HEK293 (cell line): ENCODE measurements at regions not wholly inside any gene's neighbourhood (a gene's known extent, or its start where the extent isn't known, plus 50 kb on each side); places are given as distances from the start of the nearest gene placed in this dataset.

Experiments
- CTCF ChIA-PET: fragments of 350-600 bp; formaldehyde crosslinking; extraction: SDS; loops from one replicate; lab custom pipeline; 2021; ENCODE audit warnings: antibody characterized with exemption; lab: Yijun Ruan, JAX
- POLR2A ChIA-PET: fragments of 300-600 bp; formaldehyde crosslinking; extraction: SDS; loops from one replicate; lab custom pipeline; 2020; ENCODE audit warnings: antibody characterized with exemption, inconsistent platforms; lab: Yijun Ruan, JAX
- H3K27ac ChIP-seq: fragments of 200-500 bp; sonication (Bioruptor generic); 2 replicates; pipeline ENCODE4 v1.5.1; 2014; ENCODE audit warnings: low read depth, low read length, control low read depth, inconsistent platforms; ENCODE audit errors: extremely low read depth
- H3K36me3 ChIP-seq, 2 experiments: fragments of 200-500 bp in 1 of 2; sonication (Bioruptor generic) in 1 of 2; 1 replicate in 1 of 2; 2 replicates in 1 of 2; pipeline ENCODE4 v1.5.1; 2014 to 2017; ENCODE audit warnings: inconsistent platforms in 2 of 2, low read length in 2 of 2; ENCODE audit not compliant: control insufficient read depth in 2 of 2, insufficient read depth in 1 of 2
- H3K4me1 ChIP-seq: fragments of 200-500 bp; sonication (Bioruptor generic); 2 replicates; pipeline ENCODE4 v1.5.1; 2014; ENCODE audit warnings: mild to moderate bottlenecking, low read length, inconsistent platforms; ENCODE audit not compliant: control insufficient read depth, insufficient read depth
- H3K4me3 ChIP-seq: 2 replicates; pipeline ENCODE4 v1.5.1; 2011; ENCODE audit warnings: low read depth, mild to moderate bottlenecking, control low read depth, low read length, moderate library complexity
- H3K9me3 ChIP-seq: fragments of 200-500 bp; sonication (Bioruptor generic); 2 replicates; pipeline ENCODE4 v1.5.1; 2014; ENCODE audit warnings: low read depth, low read length, inconsistent platforms; ENCODE audit not compliant: control insufficient read depth, insufficient read depth
- KLF1 ChIP-seq: fragments of 450-650 bp; formaldehyde crosslinking; IDR thresholded peaks from 2 replicates; pipeline ENCODE4 v1.5.1; 2016; ENCODE audit warnings: missing biosample characterization, missing genetic modification characterization
- RBAK ChIP-seq: fragments of 450-650 bp; formaldehyde crosslinking; IDR thresholded peaks from 2 replicates; pipeline ENCODE4 v1.5.1; 2016; ENCODE audit warnings: missing biosample characterization, missing genetic modification characterization
- SP3 ChIP-seq: fragments of 450-650 bp; formaldehyde crosslinking; IDR thresholded peaks from 2 replicates; pipeline ENCODE4 v1.5.1; 2016; ENCODE audit warnings: missing biosample characterization, missing genetic modification characterization
- SP7 ChIP-seq: fragments of 450-650 bp; formaldehyde crosslinking; IDR thresholded peaks from 2 replicates; pipeline ENCODE4 v1.5.1; 2016; ENCODE audit warnings: missing biosample characterization, missing genetic modification characterization
- ZNF112 ChIP-seq: fragments of 450-650 bp; formaldehyde crosslinking; IDR thresholded peaks from 2 replicates; pipeline ENCODE4 v1.5.0; 2017; ENCODE audit warnings: missing biosample characterization, missing genetic modification characterization
- ZNF175 ChIP-seq: fragments of 450-650 bp; formaldehyde crosslinking; IDR thresholded peaks from 2 replicates; pipeline ENCODE4 v1.5.1; 2016; ENCODE audit warnings: missing biosample characterization, missing genetic modification characterization
- ZNF202 ChIP-seq: fragments of 450-650 bp; formaldehyde crosslinking; IDR thresholded peaks from 2 replicates; pipeline ENCODE4 v1.5.1; 2016; ENCODE audit warnings: missing biosample characterization, missing genetic modification characterization, borderline replicate concordance
- ZNF274 ChIP-seq, 2 experiments: fragments of 200-500 bp in 1 of 2; fragments of 450-650 bp in 1 of 2; sonication (Bioruptor generic) in 1 of 2; formaldehyde crosslinking in 1 of 2; IDR thresholded peaks; 2 replicates each; pipeline versions ENCODE4 v1.5.1 to v1.6.1; 2014 to 2016; ENCODE audit warnings: borderline replicate concordance in 1 of 2, inconsistent platforms in 1 of 2, low read length in 1 of 2, missing biosample characterization in 1 of 2, missing genetic modification characterization in 1 of 2
- ZNF341 ChIP-seq: fragments of 450-650 bp; formaldehyde crosslinking; IDR thresholded peaks from 2 replicates; pipeline ENCODE4; 2016; ENCODE audit warnings: low read depth, missing biosample characterization, missing genetic modification characterization
- ZNF350 ChIP-seq: fragments of 450-650 bp; formaldehyde crosslinking; IDR thresholded peaks from 2 replicates; pipeline ENCODE4 v1.5.0; 2017; ENCODE audit warnings: missing biosample characterization, mild to moderate bottlenecking, missing genetic modification characterization
- ZNF366 ChIP-seq: fragments of 450-650 bp; formaldehyde crosslinking; conservative IDR thresholded peaks from 2 replicates; pipeline ENCODE4 v1.5.1; 2016; ENCODE audit warnings: missing biosample characterization, missing genetic modification characterization
- ZNF394 ChIP-seq: fragments of 450-650 bp; formaldehyde crosslinking; IDR thresholded peaks from 2 replicates; pipeline ENCODE4 v1.5.1; 2016; ENCODE audit warnings: missing biosample characterization, missing genetic modification characterization, mild to moderate bottlenecking, moderate library complexity, borderline replicate concordance
- ZNF521 ChIP-seq: fragments of 450-650 bp; formaldehyde crosslinking; IDR thresholded peaks from 2 replicates; pipeline ENCODE4 v1.5.1; 2017; ENCODE audit warnings: missing biosample characterization, mild to moderate bottlenecking, missing genetic modification characterization
- ZNF555 ChIP-seq: fragments of 450-650 bp; formaldehyde crosslinking; conservative IDR thresholded peaks from 2 replicates; pipeline ENCODE4 v1.5.1; 2017; ENCODE audit warnings: missing biosample characterization, mild to moderate bottlenecking, missing genetic modification characterization, inconsistent platforms
- ZNF561 ChIP-seq: fragments of 450-650 bp; IDR thresholded peaks from 2 replicates; pipeline ENCODE4 v1.5.1; 2018; ENCODE audit warnings: missing biosample characterization, missing genetic modification characterization, borderline replicate concordance
- ZNF626 ChIP-seq: fragments of 450-650 bp; sonication (Bioruptor Pico); formaldehyde crosslinking; IDR thresholded peaks from 2 replicates; pipeline ENCODE4 v1.5.1; 2018; ENCODE audit warnings: missing biosample characterization, missing genetic modification characterization, inconsistent platforms
- TF ChIP-seq, protein P1 (sequence below): fragments of 450-650 bp; formaldehyde crosslinking; conservative IDR thresholded peaks from 2 replicates; pipeline ENCODE4 v1.5.1; 2016; ENCODE audit warnings: low read depth, missing biosample characterization, missing genetic modification characterization
- TF ChIP-seq, protein P2 (sequence below): fragments of 450-650 bp; formaldehyde crosslinking; conservative IDR thresholded peaks from 2 replicates; pipeline ENCODE4 v1.5.1; 2016; ENCODE audit warnings: low read depth, missing biosample characterization, missing genetic modification characterization
- TF ChIP-seq, protein P3 (sequence below): IDR thresholded peaks from 2 replicates; pipeline ENCODE4 v1.6.1; 2011; ENCODE audit warnings: mild to moderate bottlenecking, low read depth, low read length, borderline replicate concordance

DNA sequence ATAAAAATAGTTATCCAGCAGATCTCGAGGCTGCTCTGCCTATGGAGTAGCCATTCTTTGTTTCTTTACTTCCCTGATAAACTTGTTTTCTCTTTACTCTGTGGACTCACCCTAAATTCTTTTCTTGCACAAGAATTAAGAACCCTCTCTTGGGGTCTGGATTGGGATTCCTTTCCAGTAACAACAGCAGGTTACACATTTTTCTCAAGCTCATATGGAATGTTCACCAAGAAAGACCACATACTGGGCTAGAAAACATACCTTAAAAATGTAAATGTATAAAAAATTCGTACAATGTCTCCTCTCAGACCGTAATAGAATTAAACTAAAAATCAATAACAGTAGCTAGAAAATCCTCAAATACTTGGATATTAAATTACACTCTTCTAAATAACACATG is 299.2 kb downstream of the CNTN3 start:
- no peaks in the 10 kb centered on the region for H3K9me3 ChIP-seq
- H3K4me3 ChIP-seq, result no peak overlapping the region
- TF ChIP-seq ZNF626 (tag by site-specific recombination) (no peak), ZNF112 (tag by site-specific recombination) (no peak), ZNF350 (tag by site-specific recombination) (no peak), ZNF202 (tag by site-specific recombination) (no peak), RBAK (tag by site-specific recombination) (no peak), ZNF555 (tag by site-specific recombination) (no peak), ZNF521 (tag by site-specific recombination) (no peak), ZNF366 (tag by site-specific recombination) (no peak), ZNF394 (no peak), KLF1 (tag by site-specific recombination) (no peak), SP3 (tag by site-specific recombination) (no peak), ZNF274 (IDR thresholded peaks at IDR 0.05; ENCODE audit: low read length) (no peak), ZNF274 (tag by site-specific recombination; IDR thresholded peaks at IDR 0.05; ENCODE audit: borderline replicate concordance) (no peak), ZNF561 (tag by site-specific recombination) (no peak), ZNF341 (tag by site-specific recombination) (no peak), SP7 (tag by site-specific recombination) (no peak), ZNF175 (no peak)
- TF ChIP-seq, protein P1, sequence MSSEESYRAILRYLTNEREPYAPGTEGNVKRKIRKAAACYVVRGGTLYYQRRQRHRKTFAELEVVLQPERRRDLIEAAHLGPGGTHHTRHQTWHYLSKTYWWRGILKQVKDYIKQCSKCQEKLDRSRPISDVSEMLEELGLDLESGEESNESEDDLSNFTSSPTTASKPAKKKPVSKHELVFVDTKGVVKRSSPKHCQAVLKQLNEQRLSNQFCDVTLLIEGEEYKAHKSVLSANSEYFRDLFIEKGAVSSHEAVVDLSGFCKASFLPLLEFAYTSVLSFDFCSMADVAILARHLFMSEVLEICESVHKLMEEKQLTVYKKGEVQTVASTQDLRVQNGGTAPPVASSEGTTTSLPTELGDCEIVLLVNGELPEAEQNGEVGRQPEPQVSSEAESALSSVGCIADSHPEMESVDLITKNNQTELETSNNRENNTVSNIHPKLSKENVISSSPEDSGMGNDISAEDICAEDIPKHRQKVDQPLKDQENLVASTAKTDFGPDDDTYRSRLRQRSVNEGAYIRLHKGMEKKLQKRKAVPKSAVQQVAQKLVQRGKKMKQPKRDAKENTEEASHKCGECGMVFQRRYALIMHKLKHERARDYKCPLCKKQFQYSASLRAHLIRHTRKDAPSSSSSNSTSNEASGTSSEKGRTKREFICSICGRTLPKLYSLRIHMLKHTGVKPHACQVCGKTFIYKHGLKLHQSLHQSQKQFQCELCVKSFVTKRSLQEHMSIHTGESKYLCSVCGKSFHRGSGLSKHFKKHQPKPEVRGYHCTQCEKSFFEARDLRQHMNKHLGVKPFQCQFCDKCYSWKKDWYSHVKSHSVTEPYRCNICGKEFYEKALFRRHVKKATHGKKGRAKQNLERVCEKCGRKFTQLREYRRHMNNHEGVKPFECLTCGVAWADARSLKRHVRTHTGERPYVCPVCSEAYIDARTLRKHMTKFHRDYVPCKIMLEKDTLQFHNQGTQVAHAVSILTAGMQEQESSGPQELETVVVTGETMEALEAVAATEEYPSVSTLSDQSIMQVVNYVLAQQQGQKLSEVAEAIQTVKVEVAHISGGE (tag by site-specific recombination), result no peak
- TF ChIP-seq, protein P2, sequence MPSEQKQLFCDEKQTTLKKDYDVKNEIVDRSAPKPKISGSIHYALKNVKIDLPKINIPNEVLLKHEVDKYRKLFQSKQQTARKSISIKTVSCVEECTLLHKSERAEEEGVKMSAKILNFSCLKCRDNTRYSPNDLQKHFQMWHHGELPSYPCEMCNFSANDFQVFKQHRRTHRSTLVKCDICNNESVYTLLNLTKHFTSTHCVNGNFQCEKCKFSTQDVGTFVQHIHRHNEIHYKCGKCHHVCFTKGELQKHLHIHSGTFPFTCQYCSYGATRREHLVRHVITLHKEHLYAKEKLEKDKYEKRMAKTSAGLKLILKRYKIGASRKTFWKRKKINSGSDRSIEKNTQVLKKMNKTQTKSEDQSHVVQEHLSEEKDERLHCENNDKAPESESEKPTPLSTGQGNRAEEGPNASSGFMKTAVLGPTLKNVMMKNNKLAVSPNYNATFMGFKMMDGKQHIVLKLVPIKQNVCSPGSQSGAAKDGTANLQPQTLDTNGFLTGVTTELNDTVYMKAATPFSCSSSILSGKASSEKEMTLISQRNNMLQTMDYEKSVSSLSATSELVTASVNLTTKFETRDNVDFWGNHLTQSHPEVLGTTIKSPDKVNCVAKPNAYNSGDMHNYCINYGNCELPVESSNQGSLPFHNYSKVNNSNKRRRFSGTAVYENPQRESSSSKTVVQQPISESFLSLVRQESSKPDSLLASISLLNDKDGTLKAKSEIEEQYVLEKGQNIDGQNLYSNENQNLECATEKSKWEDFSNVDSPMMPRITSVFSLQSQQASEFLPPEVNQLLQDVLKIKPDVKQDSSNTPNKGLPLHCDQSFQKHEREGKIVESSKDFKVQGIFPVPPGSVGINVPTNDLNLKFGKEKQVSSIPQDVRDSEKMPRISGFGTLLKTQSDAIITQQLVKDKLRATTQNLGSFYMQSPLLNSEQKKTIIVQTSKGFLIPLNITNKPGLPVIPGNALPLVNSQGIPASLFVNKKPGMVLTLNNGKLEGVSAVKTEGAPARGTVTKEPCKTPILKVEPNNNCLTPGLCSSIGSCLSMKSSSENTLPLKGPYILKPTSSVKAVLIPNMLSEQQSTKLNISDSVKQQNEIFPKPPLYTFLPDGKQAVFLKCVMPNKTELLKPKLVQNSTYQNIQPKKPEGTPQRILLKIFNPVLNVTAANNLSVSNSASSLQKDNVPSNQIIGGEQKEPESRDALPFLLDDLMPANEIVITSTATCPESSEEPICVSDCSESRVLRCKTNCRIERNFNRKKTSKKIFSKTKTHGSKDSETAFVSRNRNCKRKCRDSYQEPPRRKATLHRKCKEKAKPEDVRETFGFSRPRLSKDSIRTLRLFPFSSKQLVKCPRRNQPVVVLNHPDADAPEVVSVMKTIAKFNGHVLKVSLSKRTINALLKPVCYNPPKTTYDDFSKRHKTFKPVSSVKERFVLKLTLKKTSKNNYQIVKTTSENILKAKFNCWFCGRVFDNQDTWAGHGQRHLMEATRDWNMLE (tag by site-specific recombination), result no peak
- TF ChIP-seq, protein P3, sequence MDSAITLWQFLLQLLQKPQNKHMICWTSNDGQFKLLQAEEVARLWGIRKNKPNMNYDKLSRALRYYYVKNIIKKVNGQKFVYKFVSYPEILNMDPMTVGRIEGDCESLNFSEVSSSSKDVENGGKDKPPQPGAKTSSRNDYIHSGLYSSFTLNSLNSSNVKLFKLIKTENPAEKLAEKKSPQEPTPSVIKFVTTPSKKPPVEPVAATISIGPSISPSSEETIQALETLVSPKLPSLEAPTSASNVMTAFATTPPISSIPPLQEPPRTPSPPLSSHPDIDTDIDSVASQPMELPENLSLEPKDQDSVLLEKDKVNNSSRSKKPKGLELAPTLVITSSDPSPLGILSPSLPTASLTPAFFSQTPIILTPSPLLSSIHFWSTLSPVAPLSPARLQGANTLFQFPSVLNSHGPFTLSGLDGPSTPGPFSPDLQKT, result no peak
- no peaks in the 10 kb centered on the region for H3K4me1 ChIP-seq
- ChIA-PET POLR2A (no interaction called here), CTCF (no interaction called here)
- H3K36me3 ChIP-seq, result no peaks in the 10 kb centered on the region
- H3K27ac ChIP-seq, result no peak overlapping the region
